ENCODE measurements at regions not wholly inside any gene's neighbourhood (a gene's known extent, or its start where the extent isn't known, plus 50 kb on each side); places are given as distances from the start of the nearest gene placed in this dataset.

- no peak for TF ChIP-seq CHD7 (IDR thresholded peaks at IDR 0.05; ENCODE audit: insufficient replicate concordance, low read length)
- no peak for TF ChIP-seq GTF2F1 (IDR thresholded peaks at IDR 0.05; ENCODE audit: borderline replicate concordance, low read depth, low read length)
- no peak for TF ChIP-seq SIX5 (IDR thresholded peaks at IDR 0.05; ENCODE audit: low read depth, low read length)
- no peak for TF ChIP-seq YY1 (IDR thresholded peaks at IDR 0.05; ENCODE audit: low read depth, low read length)
- no peak for TF ChIP-seq TCF12 (IDR thresholded peaks at IDR 0.05; ENCODE audit: low read depth, low read length)
- no peak for TF ChIP-seq SP1 (IDR thresholded peaks at IDR 0.05; ENCODE audit: low read depth, low read length)
- TF ChIP-seq BRCA1 (IDR thresholded peaks at IDR 0.05; ENCODE audit: low read depth, low read length), result no peak
- TF ChIP-seq JUND (IDR thresholded peaks at IDR 0.05; ENCODE audit: low read length), result no peak
- no peak for TF ChIP-seq SIRT6 (IDR thresholded peaks at IDR 0.05; ENCODE audit: low read length)
- TF ChIP-seq GABPA (IDR thresholded peaks at IDR 0.05; ENCODE audit: borderline replicate concordance, insufficient read depth, low read length), result no peak
- no peak for TF ChIP-seq KDM5A (IDR thresholded peaks at IDR 0.05; ENCODE audit: low read length)
- no peak for TF ChIP-seq CEBPB (IDR thresholded peaks at IDR 0.05; ENCODE audit: low read depth, low read length)
Observed at GRCh38 chr10:81145975-81146374, 608.3 kb downstream of the SH2D4B start (continued).
